HEK293 (cell line): ENCODE measurements at regions not wholly inside any gene's neighbourhood (a gene's known extent, or its start where the extent isn't known, plus 50 kb on each side); places are given as distances from the start of the nearest gene placed in this dataset.

Experiments used
- CTCF ChIP-seq: fragments of 450-650 bp; formaldehyde crosslinking; IDR thresholded peaks from 2 replicates; pipeline ENCODE4 v1.5.1; 2016; ENCODE audit warnings: missing biosample characterization, missing genetic modification characterization
- PRDM6 ChIP-seq: fragments of 450-650 bp; formaldehyde crosslinking; IDR thresholded peaks from 2 replicates; pipeline ENCODE4 v1.5.1; 2017; ENCODE audit warnings: missing biosample characterization, missing genetic modification characterization
- REST ChIP-seq: fragments of 450-650 bp; formaldehyde crosslinking; IDR thresholded peaks from 2 replicates; pipeline ENCODE4 v1.5.1; 2016; ENCODE audit warnings: missing biosample characterization, missing genetic modification characterization
- SCRT2 ChIP-seq: fragments of 450-650 bp; formaldehyde crosslinking; IDR thresholded peaks from 2 replicates; pipeline ENCODE4 v1.5.1; 2016; ENCODE audit warnings: missing biosample characterization, missing genetic modification characterization
- SP3 ChIP-seq: fragments of 450-650 bp; formaldehyde crosslinking; IDR thresholded peaks from 2 replicates; pipeline ENCODE4 v1.5.1; 2016; ENCODE audit warnings: missing biosample characterization, missing genetic modification characterization
- ZFP69B ChIP-seq: fragments of 450-650 bp; formaldehyde crosslinking; IDR thresholded peaks from 2 replicates; pipeline ENCODE4 v1.5.1; 2016; ENCODE audit warnings: missing biosample characterization, missing genetic modification characterization
- ZNF121 ChIP-seq: fragments of 450-650 bp; formaldehyde crosslinking; IDR thresholded peaks from 2 replicates; pipeline ENCODE4 v1.5.1; 2016; ENCODE audit warnings: missing biosample characterization, missing genetic modification characterization
- ZNF792 ChIP-seq: fragments of 450-650 bp; formaldehyde crosslinking; IDR thresholded peaks from 2 replicates; pipeline ENCODE4 v1.5.1; 2016; ENCODE audit warnings: missing biosample characterization, missing genetic modification characterization

GRCh38 chr3:117536006-117536405 is 826.4 kb downstream of the TUSC7 start:
- TF ChIP-seq ZFP69B (tag by site-specific recombination): no peak
- no peak for TF ChIP-seq PRDM6 (tag by site-specific recombination)
- TF ChIP-seq ZNF121: no peak
- no peak for TF ChIP-seq REST
- no peak for TF ChIP-seq CTCF (tag by site-specific recombination)
- TF ChIP-seq SCRT2: no peak
- no peak for TF ChIP-seq ZNF792 (tag by site-specific recombination)
- TF ChIP-seq SP3: no peak
